ENCODE measurements at regions not wholly inside any gene's neighbourhood (a gene's known extent, or its start where the extent isn't known, plus 50 kb on each side); places are given as distances from the start of the nearest gene placed in this dataset.

DNA sequence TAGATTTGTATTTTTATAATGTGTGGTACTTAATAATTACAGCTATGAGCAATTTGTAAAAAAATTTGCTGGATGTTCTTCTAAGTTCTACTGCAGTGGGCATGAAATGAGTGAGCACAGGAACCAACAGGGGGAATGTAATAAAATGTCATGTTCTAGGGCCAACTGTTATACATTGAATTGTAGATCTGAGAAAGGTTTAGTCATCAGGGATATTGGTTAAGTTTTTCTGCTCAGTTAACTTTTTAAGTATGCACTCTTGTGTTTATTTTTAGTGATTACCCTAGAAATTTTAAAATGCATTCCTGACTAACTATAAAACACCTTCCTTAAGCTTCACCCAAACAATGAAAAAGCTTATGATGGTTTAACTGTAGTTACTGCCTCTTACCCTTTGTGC is 101.8 kb downstream of the CAND1 start:
- POLR2A ChIA-PET: interaction anchor here (0.7 kb wide), 2 partner anchors 12 to 520 kb away, joined by 3 to 7 read pairs; no protein-coding TSS in a partner anchor

GRCh38 chr12:67377021-67377420 is 107.9 kb downstream of the CAND1 start:
- Mint-ChIP-seq H3K27me3 (peaks cover 0 to 4% (median 0%) of the 10 kb centered on the region in 5 donors), H3K4me3 (no peak overlapping the region), H3K27ac (no peak overlapping the region), H3K36me3 (peaks cover 0 to 19% (median 15%) of the 10 kb centered on the region in 3 donors), H3K4me1 (no peaks in the 10 kb centered on the region), H3K9me3 (peaks cover 0 to 15% (median 7%) of the 10 kb centered on the region in 9 donors)
- DNase-seq: no peak
- POLR2A ChIA-PET: interaction anchor here (0.5 kb wide), 1 partner anchor 60 kb away, joined by 4 read pairs; no protein-coding TSS in a partner anchor
- no peak for ATAC-seq

More for the DNA sequence above, 101.8 kb downstream of the CAND1 start:
- H3K4me3 Mint-ChIP-seq: no peak overlapping the region
- DNase-seq: no peak
- peaks cover 0 to 2% (median 0%) of the 10 kb centered on the region in 4 donors for H3K4me1 Mint-ChIP-seq
- ATAC-seq: no peak
- H3K9me3 Mint-ChIP-seq: peaks cover 0 to 15% (median 9%) of the 10 kb centered on the region in 9 donors
- no peaks in the 10 kb centered on the region for H3K27me3 Mint-ChIP-seq
- no peak overlapping the region for H3K27ac Mint-ChIP-seq
- H3K36me3 Mint-ChIP-seq: peaks cover 0 to 15% (median 10%) of the 10 kb centered on the region in 3 donors

GRCh38 chr12:67377541-67377940 is 108.4 kb downstream of the CAND1 start:
- no peak overlapping the region for H3K27ac Mint-ChIP-seq
- H3K36me3 Mint-ChIP-seq: peaks cover 0 to 16% (median 12%) of the 10 kb centered on the region in 3 donors
- POLR2A ChIA-PET: no interaction called here

GRCh38 chr12:67382241-67382871 is 113.2 kb downstream of the CAND1 start:
- H3K27me3 Mint-ChIP-seq: peaks cover 0 to 4% (median 0%) of the 10 kb centered on the region in 5 donors
- no peak overlapping the region for H3K4me3 Mint-ChIP-seq
- POLR2A ChIA-PET: no interaction called here
- ATAC-seq (no peak), DNase-seq (no peak)
- H3K9me3 Mint-ChIP-seq: peaks cover 0 to 5% (median 0%) of the 10 kb centered on the region in 9 donors
- peaks cover 0 to 6% (median 5%) of the 10 kb centered on the region in 3 donors for H3K36me3 Mint-ChIP-seq
- H3K27ac Mint-ChIP-seq: no peak overlapping the region
- H3K4me1 Mint-ChIP-seq: peaks cover 0 to 1% (median 0%) of the 10 kb centered on the region in 4 donors

More at GRCh38 chr12:67377541-67377940, 108.4 kb downstream of the CAND1 start:
- peaks cover 0 to 1% (median 0%) of the 10 kb centered on the region in 4 donors for H3K4me1 Mint-ChIP-seq
- H3K9me3 Mint-ChIP-seq: peaks cover 0 to 10% (median 5%) of the 10 kb centered on the region in 9 donors
- peaks cover 0 to 4% (median 0%) of the 10 kb centered on the region in 5 donors for H3K27me3 Mint-ChIP-seq
- DNase-seq: no peak
- H3K4me3 Mint-ChIP-seq: no peak overlapping the region
- ATAC-seq: no peak

- ATAC-seq (no peak), DNase-seq (no peak)
- Mint-ChIP-seq H3K36me3 (no peaks in the 10 kb centered on the region), H3K27me3 (no peaks in the 10 kb centered on the region), H3K27ac (no peak overlapping the region), H3K4me1 (peaks cover 2 to 7% (median 3%) of the 10 kb centered on the region in 4 donors), H3K9me3 (peaks cover 0 to 8% (median 0%) of the 10 kb centered on the region in 9 donors), H3K4me3 (no peak overlapping the region)
- POLR2A ChIA-PET: no interaction called here
Measured at GRCh38 chr12:67386869-67387565, 117.9 kb downstream of the CAND1 start.

- DNase-seq (no peak), ATAC-seq (no peak)
- H3K4me1 Mint-ChIP-seq: peaks cover 2 to 7% (median 2%) of the 10 kb centered on the region in 4 donors
- H3K27me3 Mint-ChIP-seq: no peaks in the 10 kb centered on the region
- no peaks in the 10 kb centered on the region for H3K36me3 Mint-ChIP-seq
- no peak overlapping the region for H3K4me3 Mint-ChIP-seq
- POLR2A ChIA-PET: no interaction called here
- no peak overlapping the region for H3K27ac Mint-ChIP-seq
- peaks cover 0 to 8% (median 0%) of the 10 kb centered on the region in 9 donors for H3K9me3 Mint-ChIP-seq
Measured at GRCh38 chr12:67388331-67389138, 119.4 kb downstream of the CAND1 start.

DNA sequence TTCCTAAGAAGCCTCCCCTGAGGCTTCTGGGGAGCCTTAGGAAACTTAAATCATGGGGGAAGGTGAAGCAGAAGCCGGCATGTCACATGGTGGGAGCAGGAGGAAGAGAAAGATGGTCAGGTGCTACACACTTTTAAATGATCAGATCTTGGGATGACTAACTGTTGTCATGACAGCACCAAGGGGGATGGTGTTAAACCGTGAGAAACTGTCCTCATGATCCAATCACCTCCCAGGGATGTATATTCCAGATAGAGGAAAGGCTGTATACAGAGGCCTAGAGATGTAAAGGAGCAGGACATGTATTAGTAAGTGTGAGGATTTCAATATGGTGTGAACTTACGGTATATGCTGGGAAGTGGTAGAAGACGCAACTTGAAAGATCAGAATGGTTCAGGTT is 121.1 kb downstream of the CAND1 start:
- Mint-ChIP-seq H3K4me3 (no peak overlapping the region), H3K9me3 (peaks cover 0 to 8% (median 0%) of the 10 kb centered on the region in 9 donors), H3K36me3 (no peaks in the 10 kb centered on the region), H3K27me3 (no peaks in the 10 kb centered on the region), H3K4me1 (peaks cover 2 to 7% (median 2%) of the 10 kb centered on the region in 4 donors), H3K27ac (no peak overlapping the region)
- no peak for ATAC-seq
- POLR2A ChIA-PET: no interaction called here
- DNase-seq: no peak

- ATAC-seq: no peak
- DNase-seq: no peak
- Mint-ChIP-seq H3K27ac (no peak overlapping the region), H3K36me3 (no peaks in the 10 kb centered on the region), H3K4me1 (peaks cover 2 to 7% (median 2%) of the 10 kb centered on the region in 4 donors), H3K4me3 (no peak overlapping the region), H3K27me3 (no peaks in the 10 kb centered on the region), H3K9me3 (peaks cover 0 to 8% (median 0%) of the 10 kb centered on the region in 9 donors)
- POLR2A ChIA-PET: no interaction called here
Measured at GRCh38 chr12:67391034-67391433, 121.9 kb downstream of the CAND1 start.

GRCh38 chr12:67391656-67392055 is 122.5 kb downstream of the CAND1 start:
- Mint-ChIP-seq H3K9me3 (peaks cover 0 to 8% (median 0%) of the 10 kb centered on the region in 9 donors), H3K27ac (no peak overlapping the region), H3K4me3 (no peak overlapping the region), H3K27me3 (no peaks in the 10 kb centered on the region), H3K4me1 (peaks cover 2 to 7% (median 2%) of the 10 kb centered on the region in 4 donors), H3K36me3 (no peaks in the 10 kb centered on the region)
- ATAC-seq (no peak), DNase-seq (no peak)
- POLR2A ChIA-PET: no interaction called here

DNA sequence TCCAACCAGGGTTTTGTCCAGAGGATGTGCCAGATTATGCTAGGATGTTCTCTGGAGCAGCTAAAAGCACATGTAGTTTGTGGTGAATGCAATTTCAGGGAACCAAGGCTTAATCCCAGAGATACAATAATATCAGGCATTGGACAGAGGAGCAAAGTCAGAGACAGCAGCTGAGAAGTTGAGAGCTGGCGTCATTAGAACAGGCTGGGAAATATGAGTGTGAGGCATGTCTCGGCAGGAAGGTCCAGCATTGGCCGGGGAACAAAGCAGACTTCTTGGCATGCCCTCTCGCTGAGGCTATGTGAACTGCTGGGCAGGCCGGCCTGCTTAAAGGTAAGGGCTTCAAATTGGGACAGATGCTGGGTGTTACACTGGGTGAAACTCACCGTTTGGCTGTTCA is 125.4 kb downstream of the CAND1 start:
- ATAC-seq: no peak
- H3K27ac Mint-ChIP-seq: no peak overlapping the region

GRCh38 chr12:67400742-67401141 is 131.6 kb downstream of the CAND1 start:
- H3K27me3 Mint-ChIP-seq: peaks cover 0 to 2% (median 0%) of the 10 kb centered on the region in 5 donors
- H3K27ac Mint-ChIP-seq: no peak overlapping the region
- H3K36me3 Mint-ChIP-seq: peaks cover 0 to 5% (median 4%) of the 10 kb centered on the region in 3 donors
- H3K4me1 Mint-ChIP-seq: no peaks in the 10 kb centered on the region
- H3K9me3 Mint-ChIP-seq: peaks cover 0 to 10% (median 5%) of the 10 kb centered on the region in 9 donors
- ATAC-seq (no peak), DNase-seq (no peak)
- POLR2A ChIA-PET: no interaction called here
- H3K4me3 Mint-ChIP-seq: no peak overlapping the region

More for the DNA sequence above, 125.4 kb downstream of the CAND1 start:
- POLR2A ChIA-PET: no interaction called here
- Mint-ChIP-seq H3K27me3 (no peaks in the 10 kb centered on the region), H3K36me3 (no peaks in the 10 kb centered on the region), H3K4me1 (no peaks in the 10 kb centered on the region), H3K4me3 (no peak overlapping the region), H3K9me3 (peaks cover 0 to 8% (median 0%) of the 10 kb centered on the region in 9 donors)
- no peak for DNase-seq

- Mint-ChIP-seq H3K4me1 (no peaks in the 10 kb centered on the region), H3K4me3 (no peak overlapping the region), H3K27ac (no peak overlapping the region), H3K36me3 (peaks cover 0 to 22% (median 19%) of the 10 kb centered on the region in 3 donors), H3K27me3 (peaks cover 0 to 4% (median 0%) of the 10 kb centered on the region in 5 donors), H3K9me3 (peaks cover 8 to 37% (median 24%) of the 10 kb centered on the region in 9 donors)
- POLR2A ChIA-PET: no interaction called here
- ATAC-seq: no peak
- no peak for DNase-seq
Measured at GRCh38 chr12:67410246-67410645, 141.1 kb downstream of the CAND1 start.

Measured in naive thymus-derived CD8-positive, alpha-beta T cell (primary cell).